Astrocyte of the spinal cord (primary cell): ENCODE measurements at regions not wholly inside any gene's neighbourhood (a gene's known extent, or its start where the extent isn't known, plus 50 kb on each side); places are given as distances from the start of the nearest gene placed in this dataset.

ENCODE experiments used
- DNase-seq: peaks from one replicate; pipeline ENCODE4 v3.0.0; 2011; ENCODE audit warnings: low read depth, low spot score
- H3K4me3 ChIP-seq: 2 replicates; pipeline ENCODE4 v1.5.1; 2011; ENCODE audit warnings: low read depth, mild to moderate bottlenecking, low read length, moderate library complexity
- CTCF ChIP-seq: IDR thresholded peaks from 2 replicates; pipeline ENCODE4 v1.5.1; 2012; ENCODE audit warnings: low read depth, mild to moderate bottlenecking, low read length, inconsistent platforms
- in situ Hi-C: cut with HindIII; loops from 2 replicates; pipeline ENCODE4 v1.10.0; 2017; ENCODE audit warnings: low sequenced_read_pairs

- in situ Hi-C loops = no loop called here
- TF ChIP-seq CTCF = no peak
- no peak for DNase-seq
These were observed 165.7 kb downstream of the CBLN1 start for GRCh38 chr16:49115956-49116355.

DNA sequence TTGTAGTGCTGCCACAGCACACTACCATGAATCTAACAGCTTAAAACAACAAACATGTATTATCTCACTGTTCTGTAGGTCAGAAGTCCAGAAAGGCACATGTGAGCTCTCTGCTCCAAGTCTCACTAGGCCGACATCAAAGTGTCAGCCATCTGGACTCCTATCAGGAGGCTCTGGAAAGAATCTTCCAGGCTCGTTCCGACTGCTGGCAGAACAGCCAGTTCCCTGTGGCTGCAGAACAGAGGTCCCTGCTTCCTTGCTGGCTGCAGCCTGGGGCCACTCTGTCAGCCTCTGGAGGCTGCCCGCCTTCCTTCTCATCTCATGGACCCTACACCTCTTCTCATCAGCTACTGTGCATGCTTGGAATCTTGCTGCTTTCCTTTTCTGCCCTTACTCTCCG, 168.9 kb downstream of the CBLN1 start:
- no peak for DNase-seq
- TF ChIP-seq CTCF = no peak
- H3K4me3 ChIP-seq = no peak overlapping the region
- in situ Hi-C loops = no loop called here

More at GRCh38 chr16:49115956-49116355, 165.7 kb downstream of the CBLN1 start:
- no peak overlapping the region for H3K4me3 ChIP-seq

DNA sequence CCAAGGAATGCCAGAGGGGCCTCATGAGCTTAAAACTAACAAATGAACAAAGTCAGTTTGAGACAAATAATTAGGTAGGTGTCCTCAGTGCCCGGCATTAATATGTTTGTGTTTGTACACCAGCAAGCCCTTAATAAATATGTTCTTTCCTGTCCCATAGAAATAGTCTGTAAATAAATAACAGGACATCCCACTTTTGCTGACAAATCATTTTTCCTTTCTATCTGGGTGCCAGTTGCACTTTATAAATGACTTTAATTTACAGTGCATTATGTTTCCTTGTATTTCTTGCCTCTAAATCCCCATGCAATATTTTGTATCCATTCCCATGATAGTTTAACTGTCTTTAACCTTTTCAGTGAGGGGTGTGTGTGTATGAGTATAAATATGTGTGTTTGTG, 170.3 kb downstream of the CBLN1 start:
- no peak for TF ChIP-seq CTCF
- no peak overlapping the region for H3K4me3 ChIP-seq
- no peak for DNase-seq
- in situ Hi-C loops = no loop called here

GRCh38 chr16:49108611-49109010, 173.0 kb downstream of the CBLN1 start:
- no peak for DNase-seq
- in situ Hi-C loops = no loop called here
- H3K4me3 ChIP-seq = no peak overlapping the region
- no peak for TF ChIP-seq CTCF

DNA sequence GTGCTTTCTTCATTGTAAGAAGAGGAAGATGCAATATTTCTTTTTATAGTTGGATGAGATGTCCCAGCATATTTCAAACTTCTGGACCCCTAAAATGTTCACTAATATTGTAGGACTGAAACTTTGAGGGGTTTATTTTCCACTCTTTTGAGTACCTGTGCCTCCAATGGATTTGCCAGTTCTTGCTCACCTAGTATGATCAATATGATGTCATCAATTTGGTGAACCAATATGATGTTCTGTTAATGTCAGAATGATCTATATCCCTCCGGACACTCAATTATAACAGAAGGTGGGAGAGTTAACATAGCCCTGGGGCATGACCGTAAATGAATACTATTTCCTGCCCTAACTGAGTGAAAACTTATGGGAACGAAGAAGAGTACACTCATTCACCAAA, 178.3 kb downstream of the CBLN1 start:
- in situ Hi-C loops = no loop called here
- no peak overlapping the region for H3K4me3 ChIP-seq
- no peak for DNase-seq
- TF ChIP-seq CTCF = no peak

DNA sequence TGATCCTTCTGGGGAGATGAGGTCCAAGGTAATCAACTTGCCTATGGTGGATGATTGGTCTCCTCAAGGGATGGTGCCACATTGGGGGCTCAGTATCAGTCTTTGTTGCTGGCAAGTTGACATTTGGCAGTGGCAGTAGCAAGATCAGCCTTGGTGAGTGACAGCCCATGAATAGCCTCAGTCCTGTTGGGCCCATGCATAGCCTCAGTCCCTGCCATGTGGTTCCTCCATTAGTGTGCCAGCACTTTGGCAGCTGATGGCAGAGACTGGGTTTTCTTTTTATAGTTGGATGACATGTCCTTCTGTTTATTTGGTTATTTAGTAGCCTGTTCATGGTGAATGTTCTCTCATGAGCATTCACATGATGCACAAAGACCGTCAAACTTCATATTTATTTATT, 179.6 kb downstream of the CBLN1 start:
- H3K4me3 ChIP-seq = no peak overlapping the region
- no peak for TF ChIP-seq CTCF
- in situ Hi-C loops = no loop called here
- DNase-seq = no peak

DNA sequence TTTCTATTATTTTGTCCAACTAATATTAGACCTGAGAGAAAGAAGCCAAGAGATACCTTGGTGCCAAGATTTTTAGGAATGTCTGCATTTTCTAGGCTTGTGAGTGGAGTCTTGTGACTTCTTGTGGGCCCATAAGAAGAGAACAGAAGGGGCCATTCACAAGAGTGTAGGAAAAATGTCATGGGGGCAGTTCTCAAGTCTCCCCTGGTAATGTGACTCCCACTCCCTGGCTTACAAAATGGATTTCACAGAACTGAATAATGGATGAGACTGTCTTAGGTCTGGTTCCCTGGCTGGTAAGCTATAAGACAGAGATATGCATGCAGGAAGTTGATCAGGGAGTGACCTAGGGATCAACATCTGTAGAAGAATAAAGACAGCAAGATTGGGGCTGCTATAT, 181.3 kb downstream of the CBLN1 start:
- no peak for TF ChIP-seq CTCF
- H3K4me3 ChIP-seq = no peak overlapping the region
- DNase-seq = no peak
- in situ Hi-C loops = no loop called here
